ENCODE measurements at regions not wholly inside any gene's neighbourhood (a gene's known extent, or its start where the extent isn't known, plus 50 kb on each side); places are given as distances from the start of the nearest gene placed in this dataset.

GRCh38 chr20:50395914-50396488 is 114.2 kb upstream of the PTPN1 start:
- no peak for DNase-seq

GRCh38 chr20:50396623-50397022 is 113.6 kb upstream of the PTPN1 start:
- no peak for DNase-seq

GRCh38 chr20:50397058-50397457 is 113.1 kb upstream of the PTPN1 start:
- no peak for DNase-seq

GRCh38 chr20:50398064-50398463 is 112.1 kb upstream of the PTPN1 start:
- DNase-seq = no peak

- DNase-seq = no peak
Observed at GRCh38 chr20:50398471-50398820, 111.7 kb upstream of the PTPN1 start.

GRCh38 chr20:50398821-50399554 is 111.2 kb upstream of the PTPN1 start:
- peak; percentile 34 for DNase-seq

- DNase-seq = no peak
Observed at GRCh38 chr20:50399555-50399916, 110.6 kb upstream of the PTPN1 start.

GRCh38 chr20:50399917-50400704 is 110.1 kb upstream of the PTPN1 start:
- DNase-seq = peak; percentile 50

GRCh38 chr20:50400705-50401586 is 109.2 kb upstream of the PTPN1 start:
- no peak for DNase-seq

GRCh38 chr20:50401587-50402418 is 108.4 kb upstream of the PTPN1 start:
- no peak for DNase-seq

- DNase-seq = no peak
Observed at GRCh38 chr20:50403565-50404418, 106.4 kb upstream of the PTPN1 start.

- DNase-seq = no peak
Observed at GRCh38 chr20:50404419-50405234, 105.6 kb upstream of the PTPN1 start.

GRCh38 chr20:50405235-50405914 is 104.8 kb upstream of the PTPN1 start:
- DNase-seq = no peak

- DNase-seq = no peak
Observed at GRCh38 chr20:50405915-50406609, 104.1 kb upstream of the PTPN1 start.

GRCh38 chr20:50406610-50407136 is 103.5 kb upstream of the PTPN1 start:
- no peak for DNase-seq

- no peak for DNase-seq
Observed at GRCh38 chr20:50408526-50409364, 101.4 kb upstream of the PTPN1 start.

- no peak for DNase-seq
Observed at GRCh38 chr20:50409495-50409894, 100.7 kb upstream of the PTPN1 start.

- DNase-seq = no peak
Observed at GRCh38 chr20:50410343-50410742, 99.8 kb upstream of the PTPN1 start.
